ENCODE measurements at regions not wholly inside any gene's neighbourhood (a gene's known extent, or its start where the extent isn't known, plus 50 kb on each side); places are given as distances from the start of the nearest gene placed in this dataset.
"Not testable (repeated sequence)": the region's sequence is repeated elsewhere in the genome, so short reads cannot be mapped to it uniquely, and the experiment has no call there.

DNA sequence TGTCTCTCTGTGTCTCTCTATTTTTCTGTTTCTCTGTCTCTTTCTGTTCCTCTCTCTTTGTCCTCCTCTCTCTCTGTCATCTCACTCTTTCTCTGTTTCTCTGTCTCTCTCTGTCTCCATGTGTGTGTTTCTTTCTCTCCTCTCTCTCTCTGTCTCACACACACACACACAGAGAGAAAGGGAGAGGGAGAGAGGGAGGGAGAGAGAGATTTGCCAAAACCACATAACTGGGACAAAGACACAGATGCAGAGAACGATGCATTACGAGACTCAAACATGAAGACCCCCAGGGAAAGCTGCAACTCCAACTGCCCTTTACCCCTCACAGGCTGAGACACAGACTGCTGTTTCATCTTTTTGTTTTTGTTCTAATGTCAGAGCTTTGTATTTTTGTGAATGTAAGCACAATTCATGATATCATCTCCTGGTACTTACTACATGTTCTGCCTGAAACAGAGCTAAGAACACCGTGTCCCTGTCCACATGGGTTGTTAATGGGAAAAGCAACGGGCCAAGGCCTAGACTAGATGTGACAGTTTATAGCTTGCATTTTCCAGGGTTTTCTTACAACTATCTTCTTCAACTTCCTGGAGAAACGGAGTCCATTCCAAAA is 177.1 kb upstream of the ARID1B start:
- DNase-seq, result no peak

DNA sequence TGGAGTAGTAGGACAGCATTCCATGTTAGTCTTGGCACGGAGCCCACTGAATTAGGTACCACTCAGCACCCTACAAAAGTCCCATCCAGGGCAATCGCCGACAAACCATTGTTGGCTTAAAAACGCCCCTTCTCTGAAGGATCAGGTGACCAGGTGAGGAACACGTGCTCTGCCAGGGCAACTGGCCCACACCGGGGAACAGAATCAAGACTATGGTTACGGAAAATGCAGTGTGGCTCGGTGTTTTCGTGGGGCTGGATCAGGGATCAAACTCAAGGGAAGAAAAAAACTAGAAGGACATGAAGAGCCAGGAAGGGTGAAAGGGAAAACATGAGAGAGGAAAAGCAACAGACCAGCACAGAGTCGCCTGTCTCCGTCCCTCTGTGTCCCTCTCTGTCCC is 177.8 kb upstream of the ARID1B start:
- DNase-seq, result no peak

DNA sequence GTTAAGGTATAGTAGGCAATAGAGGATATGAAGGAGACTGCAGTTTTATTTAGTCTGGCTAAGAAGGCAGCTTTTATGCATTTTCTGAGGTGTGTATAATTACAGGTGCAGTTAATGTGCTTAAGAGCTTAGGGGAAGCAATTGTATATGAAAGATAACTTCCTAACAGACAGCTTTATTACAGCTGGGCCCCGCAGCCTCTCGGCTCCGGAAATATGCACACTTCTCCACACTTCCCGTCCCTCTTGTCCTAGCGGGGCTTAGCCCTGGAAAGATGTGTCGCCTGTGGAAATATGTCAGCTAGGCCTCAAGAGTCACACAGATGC is 178.4 kb upstream of the ARID1B start:
- DNase-seq, result no peak

DNA sequence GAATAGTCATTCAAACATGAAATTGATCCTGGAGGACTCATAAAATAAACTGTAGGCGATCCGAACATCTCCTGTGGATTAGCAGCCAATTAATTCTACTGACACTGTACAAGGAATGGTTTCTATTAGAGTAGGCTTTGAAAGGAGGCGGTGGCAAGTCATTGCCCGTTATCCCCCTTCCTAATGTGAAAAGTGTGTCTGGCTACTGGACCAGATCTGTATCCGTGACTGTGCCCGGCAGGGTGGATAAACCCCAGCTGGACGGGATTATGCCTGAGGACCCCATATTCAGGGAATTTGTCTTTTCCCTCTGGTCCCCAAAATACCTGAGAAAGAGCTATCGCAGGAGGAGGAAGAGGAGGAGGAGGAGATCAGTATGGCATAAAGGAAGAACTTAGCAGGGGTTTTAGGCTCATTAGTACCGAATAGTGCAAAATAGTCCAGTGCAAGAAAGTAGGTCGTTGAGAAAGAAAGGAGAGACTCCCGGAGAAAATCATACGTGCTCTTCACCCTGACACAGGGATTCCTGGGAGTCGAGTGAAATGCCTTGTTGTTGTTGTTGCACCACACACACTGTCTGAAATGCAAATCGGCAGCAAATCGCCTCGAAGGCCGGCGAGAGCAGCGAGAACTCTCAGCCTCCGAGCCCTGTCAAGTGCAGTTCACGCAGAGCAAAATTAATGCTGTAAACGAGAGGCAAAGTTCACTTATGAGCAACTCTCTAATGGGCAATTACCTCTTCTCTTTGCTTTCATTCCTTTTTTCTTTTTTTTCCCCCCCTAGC is 178.9 kb upstream of the ARID1B start:
- DNase-seq, result no peak

DNA sequence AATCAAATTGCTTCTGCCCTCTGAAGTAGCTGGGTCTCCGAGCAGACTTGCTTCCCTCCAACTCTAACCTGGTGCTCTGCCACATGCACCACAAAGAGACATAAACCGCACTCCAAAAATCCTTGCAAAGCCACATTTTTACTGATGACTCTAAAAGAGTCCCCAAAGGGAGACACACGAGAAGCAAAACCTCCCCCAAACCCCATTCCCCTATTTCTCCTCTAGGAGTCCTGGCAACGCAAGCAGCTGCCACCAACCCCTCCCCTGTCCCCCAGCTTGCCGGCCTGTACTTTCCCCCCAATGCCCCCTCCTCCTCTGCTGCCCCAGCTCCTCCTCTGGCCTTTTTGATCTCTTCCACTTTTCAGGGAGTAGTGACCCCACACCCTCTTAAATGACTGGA is 180.1 kb upstream of the ARID1B start:
- DNase-seq, result no peak

DNA sequence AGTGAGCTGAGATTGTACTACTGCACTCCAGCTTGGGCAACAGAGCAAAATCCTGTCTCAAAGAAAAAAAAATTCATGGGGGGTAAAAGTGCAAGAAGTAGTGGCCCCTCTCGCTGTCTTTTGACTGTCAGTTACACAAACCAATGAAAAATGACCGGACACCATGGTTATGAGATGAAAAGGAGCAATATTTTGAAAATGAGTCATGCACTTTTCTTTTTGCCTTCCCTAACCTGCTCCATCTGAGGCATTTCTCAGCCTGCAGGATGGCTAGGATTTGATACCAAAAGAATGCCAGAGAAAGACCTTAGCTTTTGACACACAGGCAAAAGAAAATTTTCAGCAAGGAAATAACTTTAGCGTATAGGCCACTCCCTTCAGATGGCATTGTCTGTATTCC is 181.7 kb upstream of the ARID1B start:
- DNase-seq, result no peak

DNA sequence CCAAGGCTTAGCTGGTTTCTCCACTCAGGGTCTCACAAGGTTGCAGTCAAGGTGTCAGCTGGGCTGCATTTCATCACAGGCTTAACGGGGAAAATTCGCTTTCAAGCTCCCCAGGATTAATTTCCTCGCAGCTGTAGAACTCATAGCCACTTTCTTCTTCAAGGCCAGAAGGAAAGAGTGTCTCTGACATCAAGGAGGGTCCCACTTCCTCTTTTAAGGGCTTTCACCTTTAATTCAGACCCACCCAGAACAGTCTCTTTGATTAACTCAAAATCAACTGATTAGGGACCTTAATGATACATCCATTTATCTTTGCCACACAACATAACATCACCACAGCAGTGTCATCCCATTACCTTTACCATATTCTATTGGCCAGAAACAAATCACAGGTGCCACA is 183.3 kb upstream of the ARID1B start:
- DNase-seq, result no peak

DNA sequence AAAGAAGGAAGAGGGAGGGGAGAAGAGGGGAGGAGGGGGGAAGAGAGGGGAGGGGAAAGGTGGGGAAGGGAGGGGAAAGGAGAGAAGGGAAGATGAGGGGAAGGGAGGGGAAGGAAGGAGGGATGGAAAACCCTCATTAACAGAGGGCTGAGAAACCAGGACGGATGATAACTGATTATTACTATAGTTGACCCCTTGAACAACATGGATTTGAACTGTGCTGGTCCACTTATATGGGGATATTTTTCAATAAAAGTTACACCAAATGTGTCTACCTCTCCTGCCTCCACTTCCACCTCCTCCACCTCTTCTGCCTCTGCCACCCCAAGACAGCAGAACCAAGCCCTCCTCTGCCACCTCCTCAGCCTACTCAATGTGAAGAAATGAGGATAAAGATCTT is 184.1 kb upstream of the ARID1B start:
- DNase-seq, result no peak

DNA sequence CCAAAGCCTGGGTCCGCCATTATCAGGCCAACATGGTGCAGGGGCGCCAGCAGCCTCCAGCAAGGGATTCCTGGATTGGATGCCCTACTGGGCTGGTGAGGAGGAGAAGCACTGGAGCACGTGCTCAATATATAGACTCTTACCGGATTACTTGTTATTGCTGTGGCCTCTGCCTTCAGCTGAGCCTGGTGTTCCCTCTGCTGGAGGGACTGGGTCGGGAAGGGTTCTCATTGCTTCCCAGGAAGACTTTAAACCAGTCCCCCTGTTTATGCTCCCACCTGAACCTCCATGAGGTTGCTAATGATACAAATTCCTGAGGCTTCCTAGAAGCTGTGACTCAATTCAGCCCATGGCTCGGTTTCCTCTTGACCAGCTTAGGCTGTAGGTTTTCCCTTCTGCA is 186.7 kb upstream of the ARID1B start:
- DNase-seq, result no peak

DNA sequence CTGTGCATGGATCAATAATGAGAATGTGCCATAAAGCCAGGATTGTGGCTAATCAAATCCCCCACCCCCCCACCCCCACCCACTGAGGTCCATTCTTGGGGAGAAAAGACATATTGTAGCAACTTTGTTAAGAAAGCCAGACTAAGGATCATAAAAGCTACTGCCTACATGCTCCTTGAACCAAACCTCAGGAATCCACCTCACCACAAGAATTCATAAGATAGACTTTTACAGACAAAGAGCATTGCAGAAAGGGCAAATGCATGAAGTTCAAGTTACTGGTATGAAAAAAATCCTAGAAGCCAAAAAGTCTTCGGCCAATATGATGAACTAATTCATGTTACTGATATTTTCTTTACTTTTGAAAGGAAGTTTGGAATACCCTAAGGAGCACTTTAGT is 187.9 kb upstream of the ARID1B start:
- DNase-seq, result no peak

DNA sequence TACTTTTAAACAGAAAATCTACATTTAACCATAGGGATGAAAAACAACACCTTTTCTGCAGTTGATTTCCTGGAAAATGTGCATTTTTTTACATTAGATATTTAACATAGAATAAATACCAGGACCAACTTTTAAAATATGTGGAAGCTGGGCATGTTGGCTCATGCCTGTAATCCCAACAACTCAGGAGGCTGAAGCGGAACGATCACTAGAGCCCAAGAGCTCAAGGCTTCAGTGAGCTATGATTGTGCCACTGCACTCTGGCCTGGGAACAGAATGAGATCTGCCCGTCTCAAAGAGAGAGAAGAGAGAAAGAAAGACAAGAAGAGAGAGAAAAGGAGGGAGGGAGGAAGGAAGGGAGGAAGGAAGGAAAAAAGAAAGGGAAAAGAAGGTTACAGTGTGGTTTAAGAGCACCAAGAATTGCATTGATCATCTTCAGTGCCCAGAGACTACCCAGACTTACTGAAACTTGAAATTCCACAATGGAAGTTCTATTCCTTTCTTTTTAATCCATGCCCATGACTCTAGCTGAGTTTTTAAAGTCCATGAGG is 189.4 kb upstream of the ARID1B start:
- no peak for DNase-seq

DNA sequence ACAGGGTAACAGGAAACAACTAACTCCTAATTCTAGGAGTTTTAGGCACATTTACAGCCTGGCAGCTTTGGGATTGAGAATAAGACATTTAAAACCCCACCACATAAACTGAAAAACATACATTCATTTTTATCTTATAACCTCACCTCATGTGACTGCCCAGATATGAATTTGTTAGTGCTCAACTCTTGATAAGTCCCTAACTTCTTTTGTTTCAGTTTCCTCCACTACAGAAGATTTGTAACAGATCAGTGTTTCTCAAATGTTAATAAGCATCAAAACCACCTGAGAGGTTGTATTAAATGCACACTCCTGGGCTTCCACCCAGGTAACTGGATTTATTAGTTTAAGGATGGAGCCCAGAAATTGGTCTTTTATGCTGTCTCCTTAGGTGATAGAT is 190.1 kb upstream of the ARID1B start:
- DNase-seq, result no peak

DNA sequence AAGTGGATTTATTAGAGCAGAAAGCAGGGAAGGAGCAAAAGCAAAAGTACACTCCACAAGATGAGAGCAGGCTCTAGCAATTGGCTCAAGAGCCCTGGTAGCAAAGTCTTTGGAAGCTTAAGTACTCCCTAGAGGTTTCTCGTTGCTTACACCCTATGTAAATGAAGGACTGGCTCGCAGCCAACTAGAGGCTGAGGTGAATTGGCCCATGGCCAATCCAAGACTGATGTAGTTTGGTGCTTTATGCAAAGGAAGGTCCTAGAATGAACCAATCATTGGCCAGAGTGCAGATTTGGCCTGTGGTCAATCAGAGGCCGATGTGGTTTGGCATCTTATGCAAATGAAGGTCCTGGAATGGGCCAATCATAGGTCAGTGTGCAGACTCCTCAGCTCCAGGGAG is 191.3 kb upstream of the ARID1B start:
- DNase-seq, result no peak

DNA sequence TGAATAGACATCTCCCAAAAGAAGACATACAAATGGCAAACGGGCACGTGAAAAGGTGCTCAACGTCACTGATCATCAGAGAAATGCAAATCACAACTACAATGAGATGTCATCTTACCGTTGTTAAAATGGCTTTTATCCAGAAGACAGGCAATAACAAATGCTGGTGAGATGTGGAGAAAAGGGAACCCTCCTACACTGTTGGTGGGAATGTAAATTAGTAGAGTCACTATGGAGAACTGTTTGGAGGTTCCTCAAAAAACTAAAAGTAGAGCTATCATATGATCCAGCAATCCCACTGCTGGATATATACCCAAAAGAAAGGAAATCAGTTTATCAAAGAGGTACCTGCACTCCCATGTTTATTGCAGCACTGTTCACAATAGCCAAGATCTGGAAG is 193.1 kb upstream of the ARID1B start:
- not testable (repeated sequence) for DNase-seq

DNA sequence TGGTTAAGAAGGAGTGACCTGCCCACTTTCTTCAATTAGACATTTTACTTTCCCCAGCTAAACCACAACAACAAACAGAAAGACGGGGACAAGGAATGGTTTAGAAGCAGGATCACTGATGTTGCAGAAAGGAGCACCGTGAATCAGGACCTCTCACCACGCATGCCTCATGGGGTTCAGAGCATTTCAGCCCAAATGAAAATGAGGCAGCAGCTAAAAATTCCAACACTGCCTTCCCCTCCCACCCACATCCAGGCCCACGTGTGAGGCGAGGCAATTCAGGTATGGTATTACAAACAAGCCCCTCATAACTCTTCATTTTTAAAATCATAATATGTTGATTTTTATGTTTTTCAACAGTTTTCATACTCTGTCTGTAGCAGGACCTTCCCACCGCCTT is 194.1 kb upstream of the ARID1B start:
- DNase-seq, result no peak

DNA sequence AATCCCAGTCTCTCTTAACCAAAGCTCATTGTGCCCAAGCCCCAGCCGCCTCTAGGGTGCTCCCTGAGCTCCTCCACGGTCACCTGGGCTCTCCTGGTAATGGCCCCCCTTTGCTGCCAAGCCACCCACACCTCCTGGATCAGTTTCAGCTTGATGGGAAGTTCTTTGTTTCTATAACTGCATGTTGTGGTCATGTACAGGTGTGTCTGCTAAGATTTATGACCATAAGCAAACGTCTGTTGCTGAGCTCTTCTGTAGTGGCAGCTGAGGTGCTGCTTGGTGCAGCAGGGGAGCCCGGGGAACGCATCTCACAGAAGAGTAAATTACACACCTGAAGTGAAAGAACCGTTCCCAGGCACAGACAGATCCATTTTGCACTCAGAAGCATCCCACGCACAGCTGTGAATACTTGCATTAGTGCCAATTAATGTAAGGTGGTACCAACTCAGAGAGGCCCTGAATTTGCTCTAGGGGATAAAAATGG is 194.6 kb upstream of the ARID1B start:
- no peak for DNase-seq

DNA sequence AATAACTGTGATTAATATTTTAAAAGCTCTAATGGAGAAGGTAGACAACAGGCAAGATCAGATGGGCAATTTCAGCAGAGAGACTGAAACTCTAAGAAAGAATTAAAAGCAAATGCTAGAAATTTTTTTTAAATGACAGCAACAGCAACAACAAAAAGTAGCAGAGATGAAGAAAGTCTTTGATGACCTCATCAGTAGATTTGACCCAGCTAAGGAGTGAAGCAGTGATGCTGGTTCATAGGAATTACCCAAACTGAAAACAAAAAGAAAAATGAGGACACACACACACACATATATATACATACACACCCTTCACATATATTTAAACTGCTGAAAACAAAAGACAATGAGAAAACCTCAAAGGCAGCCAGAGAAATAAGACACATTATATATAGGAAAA is 197.6 kb upstream of the ARID1B start:
- no peak for DNase-seq

DNA sequence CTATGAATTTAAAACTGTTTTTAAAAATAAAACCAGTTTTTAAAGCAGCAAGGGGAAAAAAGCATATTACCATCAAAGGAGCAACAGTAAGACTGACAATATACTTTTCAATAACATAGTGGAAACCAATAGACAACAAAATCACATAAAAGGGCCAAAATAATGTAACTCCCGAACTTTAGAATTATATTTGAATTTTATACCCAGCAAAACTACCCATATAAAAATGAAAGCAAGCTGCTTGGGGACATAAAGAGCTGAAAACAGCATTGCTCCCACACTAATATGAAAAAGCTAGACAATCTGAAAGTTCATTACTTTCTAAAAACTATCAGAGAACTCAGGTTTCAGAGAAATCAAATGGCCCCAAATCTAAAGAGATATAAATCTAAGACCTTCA is 199.4 kb upstream of the ARID1B start:
- no peak for DNase-seq

DNA sequence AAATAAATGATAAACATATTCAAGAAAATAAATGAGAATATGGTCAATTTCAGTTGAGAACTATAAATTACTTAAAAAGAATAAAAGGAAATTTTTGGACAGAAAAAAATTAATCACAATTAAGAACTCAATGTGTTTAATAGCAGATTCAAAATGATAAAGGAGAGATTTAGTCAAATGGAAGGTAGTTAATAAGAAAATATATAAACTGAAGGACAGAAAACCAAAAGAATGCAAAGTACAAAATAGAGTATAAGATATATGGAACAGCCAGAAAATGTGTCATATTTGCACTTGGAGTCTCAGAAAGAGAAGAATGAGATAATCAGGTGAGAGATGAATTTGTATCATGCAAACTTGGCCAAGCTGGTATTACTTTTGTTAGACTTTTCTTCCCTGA is 201.8 kb upstream of the ARID1B start:
- DNase-seq, result no peak

DNA sequence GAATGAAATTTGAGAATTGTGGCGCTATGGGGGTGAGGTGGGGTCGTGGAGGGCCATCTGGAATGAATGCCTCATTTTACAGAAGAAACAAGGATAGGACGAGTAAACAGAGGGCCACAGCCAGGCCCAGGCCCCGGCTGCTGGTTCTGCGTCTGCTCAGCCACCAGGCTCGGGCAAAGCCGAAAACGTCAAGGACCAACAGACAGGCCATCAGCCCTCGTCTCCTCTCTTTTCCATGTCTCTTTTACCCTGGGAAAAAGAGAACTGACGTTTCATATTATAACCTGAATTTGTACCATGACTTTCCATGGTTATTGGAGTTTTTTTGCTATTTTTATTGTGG is 212.4 kb upstream of the ARID1B start:
- no peak for DNase-seq

DNA sequence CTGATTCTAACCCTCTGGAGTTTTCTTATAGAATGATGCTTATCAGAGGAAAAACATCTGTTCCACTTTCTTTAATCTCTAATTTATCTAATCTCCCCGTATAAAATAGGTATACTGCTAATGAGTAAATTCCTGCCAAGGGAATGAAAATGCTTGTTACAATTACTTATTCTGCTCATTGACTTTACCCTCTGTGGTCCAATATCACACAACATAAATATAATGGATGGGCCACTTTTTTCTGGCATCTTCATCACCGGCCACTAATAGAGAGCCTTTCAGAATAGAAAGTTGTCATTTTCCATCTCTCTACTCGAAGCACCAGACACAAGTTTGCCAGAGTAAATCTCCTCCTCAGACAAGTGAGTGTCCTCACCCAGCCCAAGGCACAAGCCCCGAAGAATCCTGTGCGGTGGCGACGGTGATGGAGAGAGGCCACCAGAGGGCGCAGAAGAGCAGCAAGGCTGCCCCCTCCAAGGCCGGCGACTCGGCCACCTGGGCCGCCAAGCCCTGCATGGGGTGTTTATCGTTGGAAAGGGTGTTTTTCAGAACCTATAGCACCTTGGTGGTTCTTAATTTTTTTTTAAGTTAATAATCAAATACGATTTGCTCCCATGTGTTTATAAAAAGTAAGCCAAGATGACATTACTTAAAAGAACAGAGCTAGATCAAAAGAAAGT is 212.9 kb upstream of the ARID1B start:
- peak; percentile 72 for DNase-seq

DNA sequence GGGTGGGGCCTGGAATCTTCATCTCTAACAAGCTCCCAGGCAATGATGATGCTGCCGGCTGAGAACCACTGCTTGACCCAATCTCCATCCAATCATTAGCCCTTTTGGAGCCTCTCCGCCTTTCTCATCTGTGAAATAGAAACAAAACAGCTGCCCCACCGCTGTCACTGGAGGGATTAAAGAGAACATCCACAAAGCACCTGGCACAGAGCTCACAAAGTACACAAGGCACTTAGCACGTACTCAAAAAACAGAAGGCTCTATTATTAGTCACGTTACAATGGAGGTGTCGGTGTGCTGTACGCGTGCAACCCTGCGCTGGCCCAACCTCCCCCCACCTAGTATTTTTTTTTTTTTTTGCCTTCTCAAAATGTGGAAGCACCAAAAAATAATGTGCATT is 213.5 kb upstream of the ARID1B start:
- DNase-seq, result no peak

DNA sequence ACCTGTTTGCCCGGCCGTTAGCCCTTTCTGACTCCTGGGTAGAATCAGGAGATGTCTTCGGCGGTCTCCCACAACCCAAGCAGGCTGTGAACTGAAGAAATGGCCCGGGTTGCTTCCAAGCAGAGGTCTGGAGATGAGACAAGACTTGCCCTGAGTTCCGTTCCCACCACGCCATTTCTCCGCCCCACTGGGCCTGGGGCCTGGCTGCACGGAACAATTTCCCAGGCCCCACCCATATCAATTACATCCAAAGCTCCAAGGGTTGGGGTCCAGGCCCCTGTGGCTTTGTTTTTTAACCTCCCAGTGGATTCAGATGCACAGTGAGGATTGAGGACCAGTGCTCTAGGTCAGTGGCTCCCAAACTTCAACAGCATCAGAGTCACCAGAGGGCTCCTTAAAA is 214.5 kb upstream of the ARID1B start:
- no peak for DNase-seq

DNA sequence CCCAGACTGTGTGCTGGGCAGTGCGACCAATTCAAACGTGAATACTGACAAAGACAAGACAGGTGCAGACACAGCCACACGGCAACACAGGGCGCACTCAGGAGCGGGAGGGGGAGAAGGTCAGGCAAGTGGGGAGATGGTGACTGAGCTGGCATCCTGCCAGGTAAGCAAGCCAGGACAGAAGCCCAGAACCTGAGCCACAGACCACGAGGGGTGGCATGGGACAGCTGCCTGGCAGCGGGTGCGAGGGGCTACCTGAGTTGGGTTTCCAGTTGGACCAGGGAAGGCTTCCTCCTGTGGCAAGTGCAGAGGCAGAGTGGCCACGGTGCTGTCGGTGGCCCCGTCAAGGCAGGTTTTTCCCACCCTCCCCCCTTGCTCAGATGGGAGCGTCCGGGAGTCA is 215.2 kb upstream of the ARID1B start:
- no peak for DNase-seq

Measured in activated CD4-positive, alpha-beta T cell treated with anti-CD3 and anti-CD28 coated beads, Interleukin-2, amount 50 U/mL, for 16 hours (primary cell).